ENCODE measurements at regions not wholly inside any gene's neighbourhood (a gene's known extent, or its start where the extent isn't known, plus 50 kb on each side); places are given as distances from the start of the nearest gene placed in this dataset.

DNA sequence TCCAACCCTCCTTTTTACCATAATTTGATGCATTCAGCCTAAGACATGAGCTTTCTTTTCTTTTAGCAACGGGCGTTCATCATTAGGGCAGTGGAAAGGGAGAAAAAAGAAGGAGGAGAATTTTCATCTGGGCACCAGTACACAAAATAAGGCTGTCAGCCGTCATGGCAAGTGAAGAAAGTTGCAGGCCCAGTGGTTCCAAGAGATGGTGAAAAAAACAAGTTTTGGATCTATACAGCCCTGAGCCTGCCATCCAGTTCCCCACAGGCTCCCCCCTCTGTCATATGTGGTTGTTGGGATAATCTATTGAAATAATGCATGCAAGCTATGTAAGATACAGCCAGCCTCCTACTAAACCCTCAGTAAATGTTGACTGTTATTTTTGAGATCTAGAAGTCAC lies 500.6 kb upstream of the PROK2 start:
- no peak overlapping the region for H3K4me3 Mint-ChIP-seq
- no peaks in the 10 kb centered on the region for H3K36me3 Mint-ChIP-seq (ENCODE audit: low read depth)
- peaks cover 16% of the 10 kb centered on the region for H3K27me3 Mint-ChIP-seq (ENCODE audit: low read depth, poor library complexity)
- TF ChIP-seq, protein P1, sequence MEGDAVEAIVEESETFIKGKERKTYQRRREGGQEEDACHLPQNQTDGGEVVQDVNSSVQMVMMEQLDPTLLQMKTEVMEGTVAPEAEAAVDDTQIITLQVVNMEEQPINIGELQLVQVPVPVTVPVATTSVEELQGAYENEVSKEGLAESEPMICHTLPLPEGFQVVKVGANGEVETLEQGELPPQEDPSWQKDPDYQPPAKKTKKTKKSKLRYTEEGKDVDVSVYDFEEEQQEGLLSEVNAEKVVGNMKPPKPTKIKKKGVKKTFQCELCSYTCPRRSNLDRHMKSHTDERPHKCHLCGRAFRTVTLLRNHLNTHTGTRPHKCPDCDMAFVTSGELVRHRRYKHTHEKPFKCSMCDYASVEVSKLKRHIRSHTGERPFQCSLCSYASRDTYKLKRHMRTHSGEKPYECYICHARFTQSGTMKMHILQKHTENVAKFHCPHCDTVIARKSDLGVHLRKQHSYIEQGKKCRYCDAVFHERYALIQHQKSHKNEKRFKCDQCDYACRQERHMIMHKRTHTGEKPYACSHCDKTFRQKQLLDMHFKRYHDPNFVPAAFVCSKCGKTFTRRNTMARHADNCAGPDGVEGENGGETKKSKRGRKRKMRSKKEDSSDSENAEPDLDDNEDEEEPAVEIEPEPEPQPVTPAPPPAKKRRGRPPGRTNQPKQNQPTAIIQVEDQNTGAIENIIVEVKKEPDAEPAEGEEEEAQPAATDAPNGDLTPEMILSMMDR (IDR thresholded peaks at IDR 0.05) = no peak
- peaks cover 14% of the 10 kb centered on the region for H3K9me3 Mint-ChIP-seq
- H3K27ac Mint-ChIP-seq = no peak overlapping the region
- peaks cover 21% of the 10 kb centered on the region for H3K4me1 Mint-ChIP-seq
- DNase-seq = no peak

DNA sequence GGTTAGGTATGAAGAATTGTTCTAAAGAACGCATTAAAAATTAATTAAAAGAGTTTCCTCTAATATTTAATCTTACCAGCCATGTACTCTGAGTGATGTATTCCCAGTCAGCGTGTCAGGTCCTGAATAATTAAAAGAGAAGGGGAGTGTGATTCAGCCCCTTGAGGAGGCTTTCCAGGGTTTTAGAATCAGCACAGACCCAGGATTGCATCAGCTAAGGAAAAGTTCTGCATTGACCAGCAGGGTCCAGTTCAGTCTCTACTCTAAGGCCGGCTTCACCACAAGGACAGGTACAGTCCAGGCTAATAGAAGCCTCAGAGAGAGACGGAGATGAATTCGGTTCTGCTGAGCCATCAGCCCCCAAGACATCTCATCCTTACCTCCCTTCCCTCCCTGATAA lies 499.5 kb upstream of the PROK2 start:
- TF ChIP-seq, protein P1 (IDR thresholded peaks at IDR 0.05) = no peak
- H3K9me3 Mint-ChIP-seq = peaks cover 14% of the 10 kb centered on the region
- no peaks in the 10 kb centered on the region for H3K36me3 Mint-ChIP-seq (ENCODE audit: low read depth)
- peaks cover 28% of the 10 kb centered on the region for H3K4me1 Mint-ChIP-seq
- no peak overlapping the region for H3K4me3 Mint-ChIP-seq
- DNase-seq = no peak
- peaks cover 16% of the 10 kb centered on the region for H3K27me3 Mint-ChIP-seq (ENCODE audit: low read depth, poor library complexity)
- no peak overlapping the region for H3K27ac Mint-ChIP-seq

DNA sequence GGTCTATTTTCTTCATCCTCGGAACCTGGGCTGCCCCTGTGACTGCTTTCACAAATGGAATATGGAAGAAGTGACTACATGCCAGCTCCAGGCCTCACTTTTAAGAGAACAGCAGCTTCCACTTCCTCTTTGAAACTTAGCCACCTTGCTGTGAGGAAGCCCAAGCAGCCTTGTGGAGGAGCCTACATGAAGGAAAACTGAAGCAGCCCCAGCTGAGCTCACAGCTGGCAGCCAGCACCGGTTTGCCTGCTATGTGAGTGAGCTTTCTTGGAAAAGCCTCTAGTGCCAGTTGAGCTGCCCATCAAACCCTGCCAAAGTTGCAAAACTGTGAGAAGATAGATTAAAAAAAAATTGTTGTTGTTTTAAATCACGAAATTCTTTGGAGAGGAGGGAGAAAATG lies 498.0 kb upstream of the PROK2 start:
- TF ChIP-seq, protein P1 (IDR thresholded peaks at IDR 0.05) = no peak
- DNase-seq = no peak
- Mint-ChIP-seq H3K36me3 (ENCODE audit: low read depth) (no peaks in the 10 kb centered on the region), H3K27ac (no peak overlapping the region), H3K4me3 (no peak overlapping the region), H3K4me1 (peaks cover 35% of the 10 kb centered on the region), H3K27me3 (ENCODE audit: low read depth, poor library complexity) (peaks cover 20% of the 10 kb centered on the region), H3K9me3 (peaks cover 14% of the 10 kb centered on the region)

DNA sequence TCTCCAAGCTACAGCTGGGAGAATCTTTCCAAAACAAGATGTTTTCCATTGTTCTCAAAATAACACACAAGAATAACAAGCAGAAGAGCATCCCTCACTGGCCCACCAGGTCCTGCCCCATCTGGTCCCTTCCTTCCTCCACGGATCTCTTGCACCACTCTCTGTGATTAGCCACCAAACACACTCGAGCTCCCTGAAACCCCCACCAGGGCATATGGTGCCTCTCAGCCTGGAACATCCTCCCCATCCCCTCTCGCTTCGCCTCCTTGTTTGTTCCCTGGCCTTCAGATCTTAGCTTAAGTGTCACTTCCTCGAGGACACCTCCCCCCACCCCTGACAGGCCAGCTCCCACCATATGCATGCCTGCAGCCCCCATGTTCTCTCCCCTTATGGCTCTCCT lies 496.6 kb upstream of the PROK2 start:
- TF ChIP-seq, protein P1 (IDR thresholded peaks at IDR 0.05) = no peak
- Mint-ChIP-seq H3K9me3 (peaks cover 14% of the 10 kb centered on the region), H3K27me3 (ENCODE audit: low read depth, poor library complexity) (peaks cover 16% of the 10 kb centered on the region), H3K27ac (peak overlapping the region; percentile 49), H3K4me1 (peaks cover 35% of the 10 kb centered on the region), H3K4me3 (no peak overlapping the region), H3K36me3 (ENCODE audit: low read depth) (no peaks in the 10 kb centered on the region)
- no peak for DNase-seq

DNA sequence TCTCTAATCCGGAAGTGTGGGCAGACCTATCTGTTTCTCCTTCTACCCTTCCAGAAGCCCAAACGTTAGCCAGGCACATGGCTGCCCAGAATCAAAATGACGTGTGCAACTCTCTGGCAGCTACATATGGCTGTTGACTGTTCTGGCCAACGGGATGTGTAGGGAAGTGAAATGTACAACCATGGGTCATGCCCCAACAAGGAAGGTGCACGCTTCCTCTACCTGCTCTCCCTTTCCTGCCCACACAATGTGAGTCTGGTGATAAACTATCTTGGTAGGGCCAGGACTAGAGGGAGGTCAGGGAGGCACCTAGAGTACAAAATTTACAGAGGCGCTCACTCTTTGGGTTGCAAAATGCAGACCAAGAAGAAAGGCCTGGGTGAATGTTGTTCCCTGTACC lies 495.9 kb upstream of the PROK2 start:
- Mint-ChIP-seq H3K36me3 (ENCODE audit: low read depth) (no peaks in the 10 kb centered on the region), H3K4me1 (peaks cover 39% of the 10 kb centered on the region), H3K4me3 (no peak overlapping the region), H3K27me3 (ENCODE audit: low read depth, poor library complexity) (peaks cover 12% of the 10 kb centered on the region), H3K9me3 (peaks cover 14% of the 10 kb centered on the region), H3K27ac (no peak overlapping the region)
- no peak for DNase-seq
- TF ChIP-seq, protein P1 (IDR thresholded peaks at IDR 0.05) = no peak

DNA sequence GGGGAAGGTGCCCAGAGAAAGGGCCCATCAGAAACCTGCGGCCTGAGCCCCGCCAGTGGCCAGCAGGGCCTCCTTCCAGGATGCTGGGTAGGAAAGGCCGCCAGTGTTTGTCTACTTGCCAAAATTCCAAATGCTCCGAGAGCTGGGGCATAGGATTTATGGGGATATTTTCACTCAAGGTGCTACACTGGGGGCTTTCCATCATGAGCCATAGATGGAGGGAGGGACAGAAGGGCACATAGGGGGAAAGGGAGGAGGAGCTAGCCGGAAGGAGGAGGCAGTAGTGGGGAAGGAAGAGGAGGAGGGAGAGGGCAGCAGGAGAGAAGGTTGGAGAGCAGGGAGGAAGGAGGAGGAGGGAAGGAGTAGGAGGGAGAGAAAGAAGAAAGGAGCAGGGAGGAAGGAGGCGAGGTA lies 494.7 kb upstream of the PROK2 start:
- Mint-ChIP-seq H3K27ac (peak overlapping the region; percentile 66), H3K9me3 (peaks cover 14% of the 10 kb centered on the region), H3K4me1 (peaks cover 50% of the 10 kb centered on the region), H3K4me3 (no peak overlapping the region), H3K36me3 (ENCODE audit: low read depth) (no peaks in the 10 kb centered on the region), H3K27me3 (ENCODE audit: low read depth, poor library complexity) (peaks cover 12% of the 10 kb centered on the region)
- TF ChIP-seq, protein P1 (IDR thresholded peaks at IDR 0.05) = no peak
- no peak for DNase-seq
